Breast epithelium (tissue), 3 donors: ENCODE measurements at regions not wholly inside any gene's neighbourhood (a gene's known extent, or its start where the extent isn't known, plus 50 kb on each side); places are given as distances from the start of the nearest gene placed in this dataset.

Experiments
- CTCF ChIP-seq, 3 donors: fragments of 450-650 bp; IDR thresholded peaks; one replicate each; pipeline ENCODE4 v1.5.1; 2016 to 2017; ENCODE audit warnings: antibody characterized with exemption in 3 of 3, mild to moderate bottlenecking in 3 of 3, moderate library complexity in 3 of 3
- POLR2AphosphoS5 ChIP-seq, 3 donors: sonication (generic); formaldehyde crosslinking; IDR thresholded peaks; one replicate each; pipeline ENCODE4 v1.6.1; 2017; ENCODE audit warnings: antibody characterized with exemption in 3 of 3

GRCh38 chr13:34017231-34017630 is 199.3 kb downstream of the RFC3 start:
- TF ChIP-seq CTCF (IDR thresholded peaks at IDR 0.05) (no peak), POLR2AphosphoS5 (IDR thresholded peaks at IDR 0.05) (no peak)
